BE2C (cell line): ENCODE measurements at regions not wholly inside any gene's neighbourhood (a gene's known extent, or its start where the extent isn't known, plus 50 kb on each side); places are given as distances from the start of the nearest gene placed in this dataset.
A peak's percentile ranks its signal among the peaks of the same experiment; 100 is the strongest.

Experiments
- DNase-seq: peaks from one replicate; pipeline ENCODE4 v3.0.0-alpha.2; 2020
- H3K27me3 ChIP-seq: fragments of 250-450 bp; sonication (Bioruptor Pico); 2 replicates; pipeline ENCODE4 v1.5.1; 2020; ENCODE audit warnings: mild to moderate bottlenecking
- H3K36me3 ChIP-seq: fragments of 250-450 bp; sonication (Bioruptor Pico); 2 replicates; pipeline ENCODE4 v1.5.1; 2020; ENCODE audit warnings: mild to moderate bottlenecking
- H3K4me1 ChIP-seq: fragments of 250-450 bp; sonication (Bioruptor Pico); 2 replicates; pipeline ENCODE4 v1.5.1; 2020
- H3K4me3 ChIP-seq: 2 replicates; pipeline ENCODE4 v1.5.1; 2011; ENCODE audit warnings: low read depth, low read length
- H3K9me3 ChIP-seq: fragments of 250-450 bp; sonication (Bioruptor Pico); 2 replicates; pipeline ENCODE4 v1.5.1; 2020
- CTCF ChIP-seq: IDR thresholded peaks from 2 replicates; pipeline ENCODE4 v1.5.1; 2012; ENCODE audit warnings: mild to moderate bottlenecking, low read depth, low read length

- H3K9me3 ChIP-seq: no peaks in the 10 kb centered on the region
- no peaks in the 10 kb centered on the region for H3K36me3 ChIP-seq
- no peaks in the 10 kb centered on the region for H3K4me1 ChIP-seq
- DNase-seq: peak; percentile 62
- H3K27me3 ChIP-seq: no peaks in the 10 kb centered on the region
- no peak for TF ChIP-seq CTCF
- H3K4me3 ChIP-seq: no peak overlapping the region
Measured at GRCh38 chr9:95611354-95611753, 94.6 kb upstream of the PTCH1 start.

GRCh38 chr9:95610006-95610785 is 93.4 kb upstream of the PTCH1 start:
- H3K4me1 ChIP-seq: no peaks in the 10 kb centered on the region
- no peaks in the 10 kb centered on the region for H3K9me3 ChIP-seq
- H3K4me3 ChIP-seq: no peak overlapping the region
- H3K36me3 ChIP-seq: no peaks in the 10 kb centered on the region
- no peak for TF ChIP-seq CTCF
- DNase-seq: no peak
- no peaks in the 10 kb centered on the region for H3K27me3 ChIP-seq

GRCh38 chr9:95609426-95609825 is 92.7 kb upstream of the PTCH1 start:
- Histone ChIP-seq H3K4me1 (no peaks in the 10 kb centered on the region), H3K4me3 (no peak overlapping the region), H3K36me3 (no peaks in the 10 kb centered on the region), H3K27me3 (no peaks in the 10 kb centered on the region), H3K9me3 (no peaks in the 10 kb centered on the region)
- TF ChIP-seq CTCF: no peak
- DNase-seq: no peak

- Histone ChIP-seq H3K4me3 (no peak overlapping the region), H3K4me1 (no peaks in the 10 kb centered on the region), H3K9me3 (no peaks in the 10 kb centered on the region), H3K36me3 (no peaks in the 10 kb centered on the region), H3K27me3 (no peaks in the 10 kb centered on the region)
- no peak for TF ChIP-seq CTCF
- DNase-seq: no peak
Measured at GRCh38 chr9:95608341-95608740, 91.6 kb upstream of the PTCH1 start.

- no peak for DNase-seq
- TF ChIP-seq CTCF: no peak
- no peaks in the 10 kb centered on the region for H3K36me3 ChIP-seq
- no peak overlapping the region for H3K4me3 ChIP-seq
- H3K27me3 ChIP-seq: no peaks in the 10 kb centered on the region
- H3K9me3 ChIP-seq: no peaks in the 10 kb centered on the region
- no peaks in the 10 kb centered on the region for H3K4me1 ChIP-seq
Measured at GRCh38 chr9:95607507-95607906, 90.7 kb upstream of the PTCH1 start.

- no peak overlapping the region for H3K4me3 ChIP-seq
- DNase-seq: no peak
- TF ChIP-seq CTCF: no peak
- H3K4me1 ChIP-seq: no peaks in the 10 kb centered on the region
- no peaks in the 10 kb centered on the region for H3K36me3 ChIP-seq
- no peaks in the 10 kb centered on the region for H3K27me3 ChIP-seq
- H3K9me3 ChIP-seq: no peaks in the 10 kb centered on the region
Measured at GRCh38 chr9:95606489-95607350, 89.9 kb upstream of the PTCH1 start.
